ENCODE measurements at regions not wholly inside any gene's neighbourhood (a gene's known extent, or its start where the extent isn't known, plus 50 kb on each side); places are given as distances from the start of the nearest gene placed in this dataset.

- TF ChIP-seq CHD7 (IDR thresholded peaks at IDR 0.05; ENCODE audit: insufficient replicate concordance, low read length) (no peak), EZH2 (IDR thresholded peaks at IDR 0.05; ENCODE audit: low read depth, low read length, severe bottlenecking) (no peak)
These were observed 150.1 kb downstream of the SOX11 start (continued) for GRCh38 chr2:5842326-5842725.

Measured in H1 (cell line).